Fibroblast of lung (primary cell): ENCODE measurements at regions not wholly inside any gene's neighbourhood (a gene's known extent, or its start where the extent isn't known, plus 50 kb on each side); places are given as distances from the start of the nearest gene placed in this dataset.
A peak's percentile ranks its signal among the peaks of the same experiment; 100 is the strongest.

Experiments
- DNase-seq, 2 donors: peaks; one replicate each; pipeline versions ENCODE4 v3.0.0 to v3.0.0-alpha.2; 2010; ENCODE audit warnings: low read depth in 2 of 2
- H2AFZ ChIP-seq: 2 replicates; pipeline ENCODE4 v1.5.1; 2012; ENCODE audit warnings: low read length, control low read depth, inconsistent platforms
- H3K27ac ChIP-seq: 2 replicates; pipeline ENCODE4 v1.5.1; 2011; ENCODE audit warnings: low read length, control low read depth; ENCODE audit not compliant: insufficient read depth
- H3K27me3 ChIP-seq: 2 replicates; pipeline ENCODE4 v1.5.1; 2011; ENCODE audit warnings: mild to moderate bottlenecking, low read length; ENCODE audit not compliant: control insufficient read depth, insufficient read depth
- H3K36me3 ChIP-seq: 2 replicates; pipeline ENCODE4 v1.5.1; 2011; ENCODE audit warnings: low read length; ENCODE audit not compliant: control insufficient read depth, insufficient read depth
- H3K4me1 ChIP-seq: 2 replicates; pipeline ENCODE4 v1.5.1; 2011; ENCODE audit warnings: low read length; ENCODE audit not compliant: control insufficient read depth, insufficient read depth; ENCODE audit errors: extremely low read depth
- H3K4me2 ChIP-seq: 2 replicates; pipeline ENCODE4 v1.5.1; 2011; ENCODE audit warnings: low read length, control low read depth; ENCODE audit not compliant: insufficient read depth; ENCODE audit errors: extremely low read depth
- H3K4me3 ChIP-seq, 4 experiments: fragments of 200-600 bp in 1 of 4; sonication (generic) in 1 of 4; replicated peaks in 1 of 4; 2 replicates each; pipeline ENCODE4 v1.5.1; 2011 to 2016; ENCODE audit warnings: low read length in 4 of 4, low read depth in 3 of 4, mild to moderate bottlenecking in 3 of 4, control low read depth in 2 of 4, inconsistent platforms in 1 of 4, mixed read lengths in 1 of 4; ENCODE audit not compliant: insufficient read depth in 1 of 4; ENCODE audit errors: control extremely low read depth in 1 of 4
- H3K79me2 ChIP-seq: 2 replicates; pipeline ENCODE4 v1.5.1; 2012; ENCODE audit warnings: mild to moderate bottlenecking, low read length, inconsistent platforms; ENCODE audit not compliant: control insufficient read depth, insufficient read depth
- H3K9ac ChIP-seq: 2 replicates; pipeline ENCODE4 v1.5.1; 2011; ENCODE audit warnings: mild to moderate bottlenecking, low read length, control low read depth; ENCODE audit not compliant: insufficient read depth
- H3K9me3 ChIP-seq: 2 replicates; pipeline ENCODE4 v1.5.1; 2012; ENCODE audit warnings: low read depth, low read length; ENCODE audit not compliant: control insufficient read depth, insufficient read depth
- H4K20me1 ChIP-seq: 2 replicates; pipeline ENCODE4 v1.5.1; 2011; ENCODE audit warnings: low read length; ENCODE audit not compliant: control insufficient read depth, insufficient read depth; ENCODE audit errors: extremely low read depth
- EZH2 ChIP-seq: IDR thresholded peaks from 2 replicates; pipeline ENCODE4 v1.5.1; 2012; ENCODE audit warnings: low read length, control low read depth, mild to moderate bottlenecking; ENCODE audit errors: missing control alignments
- TF ChIP-seq, protein P1 (sequence below), 2 donors: IDR thresholded peaks in 1 of 2; conservative IDR thresholded peaks in 1 of 2; 1 replicate in 1 of 2; 2 replicates in 1 of 2; pipeline ENCODE4 v1.5.1; 2011 to 2012; ENCODE audit warnings: low read length in 2 of 2, control low read depth in 1 of 2, inconsistent platforms in 1 of 2, low read depth in 1 of 2, mild to moderate bottlenecking in 1 of 2

DNA sequence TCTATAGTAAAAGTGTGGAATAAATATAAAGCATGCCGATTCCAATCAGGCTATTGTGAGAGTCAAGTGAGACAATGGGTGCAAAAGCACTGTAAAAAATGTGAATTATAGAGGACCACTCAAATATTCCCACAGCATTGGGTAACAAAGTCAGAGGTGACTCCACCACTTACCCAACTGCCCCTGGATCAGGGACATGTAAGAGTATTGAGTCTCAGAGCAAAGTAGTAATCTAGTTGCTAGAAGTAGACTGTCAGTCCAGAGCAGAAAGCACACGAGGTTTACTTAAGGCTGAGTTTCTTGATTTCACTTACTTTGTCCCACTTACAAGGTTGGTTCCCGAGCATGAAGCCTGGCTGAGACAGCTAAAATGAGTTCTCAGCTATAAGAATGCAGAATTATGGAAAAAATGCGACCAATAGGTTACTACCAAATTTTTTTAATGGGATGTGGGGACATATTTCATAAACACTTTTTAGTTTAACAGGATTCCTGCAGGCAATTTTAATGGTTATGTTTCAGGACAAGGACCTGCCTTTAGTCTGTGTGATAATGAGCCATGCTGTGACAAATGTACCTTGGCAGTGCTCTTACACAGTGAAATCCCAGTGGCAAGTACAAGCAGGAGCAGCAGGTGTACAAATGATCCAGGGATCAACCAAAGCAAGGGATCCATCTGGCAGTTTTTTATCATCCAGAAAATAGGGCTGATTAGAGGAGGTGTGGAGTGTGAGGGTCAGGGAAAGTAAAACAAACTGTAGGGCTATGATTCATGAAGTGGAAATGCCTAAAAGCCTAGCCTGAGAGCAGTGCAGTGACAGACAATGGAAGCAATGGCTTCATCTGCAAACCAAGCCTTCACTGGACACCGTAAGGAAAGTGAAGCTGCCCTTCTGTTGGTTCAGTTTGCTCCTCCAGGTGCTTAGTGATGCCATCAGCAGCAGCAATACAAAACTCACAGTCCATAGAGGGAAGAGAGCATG lies 156.2 kb upstream of the SPAG17 start:
- TF ChIP-seq EZH2 = no peak
- TF ChIP-seq, protein P1, sequence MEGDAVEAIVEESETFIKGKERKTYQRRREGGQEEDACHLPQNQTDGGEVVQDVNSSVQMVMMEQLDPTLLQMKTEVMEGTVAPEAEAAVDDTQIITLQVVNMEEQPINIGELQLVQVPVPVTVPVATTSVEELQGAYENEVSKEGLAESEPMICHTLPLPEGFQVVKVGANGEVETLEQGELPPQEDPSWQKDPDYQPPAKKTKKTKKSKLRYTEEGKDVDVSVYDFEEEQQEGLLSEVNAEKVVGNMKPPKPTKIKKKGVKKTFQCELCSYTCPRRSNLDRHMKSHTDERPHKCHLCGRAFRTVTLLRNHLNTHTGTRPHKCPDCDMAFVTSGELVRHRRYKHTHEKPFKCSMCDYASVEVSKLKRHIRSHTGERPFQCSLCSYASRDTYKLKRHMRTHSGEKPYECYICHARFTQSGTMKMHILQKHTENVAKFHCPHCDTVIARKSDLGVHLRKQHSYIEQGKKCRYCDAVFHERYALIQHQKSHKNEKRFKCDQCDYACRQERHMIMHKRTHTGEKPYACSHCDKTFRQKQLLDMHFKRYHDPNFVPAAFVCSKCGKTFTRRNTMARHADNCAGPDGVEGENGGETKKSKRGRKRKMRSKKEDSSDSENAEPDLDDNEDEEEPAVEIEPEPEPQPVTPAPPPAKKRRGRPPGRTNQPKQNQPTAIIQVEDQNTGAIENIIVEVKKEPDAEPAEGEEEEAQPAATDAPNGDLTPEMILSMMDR (conservative IDR thresholded peaks at IDR 0.05 in 1 of 2, IDR thresholded peaks at IDR 0.05 in 1 of 2; ENCODE audit: low read depth in 1 of 2, low read length in 2 of 2) = no peak
- no peaks in the 10 kb centered on the region for H3K27me3 ChIP-seq
- no peaks in the 10 kb centered on the region for H3K9me3 ChIP-seq
- H3K79me2 ChIP-seq = no peaks in the 10 kb centered on the region
- no peaks in the 10 kb centered on the region for H3K4me1 ChIP-seq
- no peak overlapping the region for H2AFZ ChIP-seq
- peak in 1 of 2 donors; percentile 30 for DNase-seq
- peak overlapping the region; percentile 8 for H3K4me2 ChIP-seq
- no peak overlapping the region for H3K9ac ChIP-seq
- no peaks in the 10 kb centered on the region for H4K20me1 ChIP-seq
- no peak overlapping the region for H3K27ac ChIP-seq
- H3K4me3 ChIP-seq = no peak overlapping the region
- H3K36me3 ChIP-seq = no peaks in the 10 kb centered on the region

DNA sequence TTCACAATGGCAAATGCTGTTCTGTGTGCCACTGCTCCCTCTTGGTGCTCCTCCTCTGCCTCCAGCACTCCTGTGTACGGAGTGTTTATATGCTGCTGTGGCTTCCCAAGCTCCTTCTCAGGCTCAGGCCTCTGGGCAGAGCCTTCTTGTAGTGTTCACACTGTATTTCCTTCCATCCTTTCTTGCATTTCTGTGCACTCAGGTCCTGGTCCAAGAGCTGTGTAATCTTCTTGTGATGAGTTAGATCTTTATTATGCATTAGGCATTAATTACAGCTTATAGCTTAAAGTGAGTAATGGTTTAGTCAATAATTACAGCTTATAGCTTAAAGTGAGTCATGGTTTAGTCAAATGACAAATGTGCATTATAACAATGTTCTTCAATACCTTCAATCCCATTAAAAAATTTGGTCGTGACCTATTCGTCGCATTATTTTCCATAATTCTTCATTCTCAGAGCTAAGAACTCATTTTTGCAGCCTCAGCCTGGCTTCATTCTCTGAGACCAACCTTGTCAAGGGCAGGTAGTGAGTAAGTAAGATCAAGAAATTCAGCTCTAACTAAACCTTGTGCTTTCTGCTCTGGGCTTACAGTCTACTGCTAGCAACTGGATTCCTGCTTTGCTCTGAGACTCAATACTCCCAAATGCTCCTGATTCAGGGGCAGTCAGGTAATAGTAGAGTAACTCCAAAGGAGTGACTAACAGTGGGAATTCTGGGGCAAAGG lies 154.5 kb upstream of the SPAG17 start:
- Histone ChIP-seq H3K27me3 (no peaks in the 10 kb centered on the region), H3K9me3 (no peaks in the 10 kb centered on the region), H3K27ac (no peak overlapping the region), H2AFZ (no peak overlapping the region), H3K79me2 (no peaks in the 10 kb centered on the region), H3K4me1 (no peaks in the 10 kb centered on the region), H3K9ac (no peak overlapping the region), H3K36me3 (no peaks in the 10 kb centered on the region), H3K4me3 (no peak overlapping the region), H4K20me1 (no peaks in the 10 kb centered on the region), H3K4me2 (peak overlapping the region; percentile 20)
- peak in 1 of 2 donors; percentile 15 for DNase-seq
- TF ChIP-seq, protein P1 (conservative IDR thresholded peaks at IDR 0.05 in 1 of 2, IDR thresholded peaks at IDR 0.05 in 1 of 2; ENCODE audit: low read depth in 1 of 2, low read length in 2 of 2) = no peak
- TF ChIP-seq EZH2 = no peak

DNA sequence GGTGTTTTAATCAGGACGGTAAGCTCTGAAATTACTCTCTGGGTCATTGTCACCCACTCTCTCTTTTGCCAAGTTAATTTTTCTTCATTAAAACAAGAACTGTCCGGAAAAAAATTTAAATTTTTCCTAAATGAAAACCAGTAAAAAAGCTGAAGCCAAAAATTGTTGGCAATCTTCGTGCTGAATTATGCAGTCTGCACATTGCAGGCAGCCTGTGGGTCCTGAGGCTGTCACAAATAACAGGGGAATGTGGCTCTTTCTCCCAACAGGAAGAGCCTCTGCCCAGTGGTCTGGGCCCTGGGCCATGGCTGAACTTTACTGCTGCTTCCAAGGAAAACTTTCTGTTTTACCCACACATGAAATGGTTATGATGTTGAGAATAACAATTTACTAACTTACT lies 153.9 kb upstream of the SPAG17 start:
- H3K4me2 ChIP-seq = no peak overlapping the region
- no peaks in the 10 kb centered on the region for H3K79me2 ChIP-seq
- no peak overlapping the region for H3K4me3 ChIP-seq
- H3K36me3 ChIP-seq = no peaks in the 10 kb centered on the region
- DNase-seq = peak in 1 of 2 donors; percentile 48
- no peaks in the 10 kb centered on the region for H3K27me3 ChIP-seq
- no peak overlapping the region for H3K9ac ChIP-seq
- no peaks in the 10 kb centered on the region for H4K20me1 ChIP-seq
- TF ChIP-seq, protein P1 (conservative IDR thresholded peaks at IDR 0.05 in 1 of 2, IDR thresholded peaks at IDR 0.05 in 1 of 2; ENCODE audit: low read depth in 1 of 2, low read length in 2 of 2) = no peak
- TF ChIP-seq EZH2 = no peak
- no peak overlapping the region for H2AFZ ChIP-seq
- no peak overlapping the region for H3K27ac ChIP-seq
- no peaks in the 10 kb centered on the region for H3K4me1 ChIP-seq
- H3K9me3 ChIP-seq = no peaks in the 10 kb centered on the region
